Endothelial cell of umbilical vein (primary cell): ENCODE measurements at regions not wholly inside any gene's neighbourhood (a gene's known extent, or its start where the extent isn't known, plus 50 kb on each side); places are given as distances from the start of the nearest gene placed in this dataset.

Experiments used
- BruUV-seq: library from RNA; stranded (reverse); fragments of 400-500 nt; replicated peaks from 2 replicates; lab custom pipeline; 2021; lab: Mats Ljungman, UMichigan
- CTCF ChIA-PET: fragments of 300-600, 350-600 bp; sonication (Branson Sonifier 250); formaldehyde crosslinking; loops from one replicate; lab custom pipeline; 2021; ENCODE audit warnings: antibody characterized with exemption, inconsistent platforms; lab: Charles Lee
- POLR2A ChIA-PET: fragments of 300-600, 350-600 bp; sonication (Branson Sonifier 250); formaldehyde crosslinking; loops from one replicate; lab custom pipeline; 2021; ENCODE audit warnings: antibody characterized with exemption, inconsistent platforms; lab: Charles Lee
- DNase-seq: peaks from one replicate; pipeline ENCODE4 v3.0.0-alpha.2; 2011; ENCODE audit warnings: low read depth, low spot score
- FAIRE-seq: peaks from 2 replicates; lab custom pipeline; 2011; peaks lifted over from hg19 to GRCh38; lab: Jason Lieb, UNC
- H2AFZ ChIP-seq: 2 replicates; pipeline ENCODE4 v1.6.0; 2012; ENCODE audit warnings: low read depth, low read length, control low read depth, inconsistent platforms
- H3K27ac ChIP-seq: 2 replicates; pipeline ENCODE4 v1.5.1; 2011; ENCODE audit warnings: low read depth, mild to moderate bottlenecking, control low read depth, low read length, moderate library complexity; ENCODE audit not compliant: insufficient read depth
- H3K27me3 ChIP-seq, 2 experiments: 2 replicates each; pipeline versions ENCODE4 v1.6.0 to v1.6.1; 2011; ENCODE audit warnings: low read length in 2 of 2, mixed read lengths in 1 of 2; ENCODE audit not compliant: control insufficient read depth in 2 of 2, insufficient read depth in 2 of 2
- H3K36me3 ChIP-seq, 2 experiments: 2 replicates in 1 of 2; 3 replicates in 1 of 2; pipeline ENCODE4 v1.5.1; 2011; ENCODE audit warnings: low read length in 2 of 2, mild to moderate bottlenecking in 1 of 2, moderate library complexity in 1 of 2; ENCODE audit not compliant: control insufficient read depth in 2 of 2, insufficient read depth in 2 of 2; ENCODE audit errors: extremely low read depth in 1 of 2
- H3K4me1 ChIP-seq: 3 replicates; pipeline ENCODE4 v1.5.1; 2011; ENCODE audit warnings: mild to moderate bottlenecking, low read length; ENCODE audit not compliant: control insufficient read depth, insufficient read depth; ENCODE audit errors: extremely low read depth
- H3K4me2 ChIP-seq: 2 replicates; pipeline ENCODE4 v1.6.1; 2011; ENCODE audit warnings: low read length, control low read depth, mixed read lengths; ENCODE audit not compliant: insufficient read depth
- H3K4me3 ChIP-seq, 3 experiments: fragments of 200-600 bp in 1 of 3; sonication (generic), shearing (Covaris generic) in 1 of 3; replicated peaks in 1 of 3; 2 replicates each; pipeline ENCODE4 v1.5.1; 2011 to 2016; ENCODE audit warnings: control low read depth in 3 of 3, low read length in 3 of 3, mild to moderate bottlenecking in 2 of 3, inconsistent platforms in 1 of 3, low read depth in 1 of 3, moderate library complexity in 1 of 3; ENCODE audit not compliant: insufficient read depth in 1 of 3
- H3K79me2 ChIP-seq: 2 replicates; pipeline ENCODE4 v1.6.0; 2012; ENCODE audit warnings: low read length, inconsistent platforms; ENCODE audit not compliant: control insufficient read depth, insufficient read depth
- H3K9ac ChIP-seq: replicated peaks from 2 replicates; pipeline ENCODE3; 2011; ENCODE audit warnings: low read length, control low read depth; ENCODE audit not compliant: insufficient read depth; ENCODE audit errors: extremely low read depth
- H3K9me1 ChIP-seq: replicated peaks from 3 replicates; pipeline ENCODE4 v1.6.0; 2011; ENCODE audit warnings: mild to moderate bottlenecking, low read length; ENCODE audit not compliant: control insufficient read depth, insufficient read depth; ENCODE audit errors: extremely low read depth
- H3K9me3 ChIP-seq: replicated peaks from 2 replicates; pipeline ENCODE4 v1.5.1; 2012; ENCODE audit warnings: low read length, inconsistent platforms; ENCODE audit not compliant: control insufficient read depth, insufficient read depth
- H4K20me1 ChIP-seq: replicated peaks from 2 replicates; pipeline ENCODE3; 2011; ENCODE audit warnings: mild to moderate bottlenecking, low read length; ENCODE audit not compliant: control insufficient read depth, insufficient read depth; ENCODE audit errors: extremely low read depth
- CTCF ChIP-seq, 2 donors: IDR thresholded peaks; 1 replicate in 1 of 2; 2 replicates in 1 of 2; pipeline ENCODE4 v1.5.1; 2011; ENCODE audit warnings: low read length in 2 of 2, mild to moderate bottlenecking in 2 of 2, moderate library complexity in 2 of 2, control low read depth in 1 of 2, inconsistent platforms in 1 of 2, low read depth in 1 of 2; ENCODE audit not compliant: insufficient read depth in 1 of 2; ENCODE audit errors: extremely low read depth in 1 of 2
- EZH2 ChIP-seq: IDR thresholded peaks from 2 replicates; pipeline ENCODE4 v1.6.1; 2012; ENCODE audit warnings: borderline replicate concordance, low read depth, mild to moderate bottlenecking, moderate library complexity, low read length, inconsistent platforms; ENCODE audit not compliant: severe bottlenecking
- FOS ChIP-seq: IDR thresholded peaks from 2 replicates; pipeline ENCODE4 v1.6.1; 2011; ENCODE audit warnings: mild to moderate bottlenecking, low read length, moderate library complexity, borderline replicate concordance; ENCODE audit not compliant: insufficient read depth
- GATA2 ChIP-seq: IDR thresholded peaks from 2 replicates; pipeline ENCODE4 v1.7.0; 2011; ENCODE audit warnings: low read depth, mild to moderate bottlenecking, moderate library complexity, mixed read lengths, low read length; ENCODE audit not compliant: insufficient read length, insufficient read depth
- JUN ChIP-seq: IDR thresholded peaks from 2 replicates; pipeline ENCODE4 v1.6.1; 2011; ENCODE audit warnings: borderline replicate concordance, low read depth; ENCODE audit not compliant: insufficient read length, insufficient read depth
- MAX ChIP-seq: IDR thresholded peaks from 2 replicates; pipeline ENCODE4 v1.6.1; 2011; ENCODE audit not compliant: insufficient read depth, insufficient read length
- MYC ChIP-seq: IDR thresholded peaks from one replicate; pipeline ENCODE4 v1.6.1; 2011; ENCODE audit warnings: mild to moderate bottlenecking, low read depth, low read length
- POLR2A ChIP-seq: IDR thresholded peaks from 2 replicates; pipeline ENCODE4 v1.6.1; 2012; ENCODE audit warnings: low read depth, mild to moderate bottlenecking, control low read depth, low read length
- POLR2AphosphoS5 ChIP-seq: IDR thresholded peaks from 2 replicates; pipeline ENCODE4 v1.6.1; 2012; ENCODE audit warnings: low read depth, mild to moderate bottlenecking, control low read depth, low read length, moderate library complexity; ENCODE audit not compliant: insufficient read depth
- dilution Hi-C: fragments of 300-500 bp; cut with MboI; formaldehyde crosslinking; loops from one replicate; pipeline ENCODE4 v1.15.0; 2019; ENCODE audit warnings: low sequenced_read_pairs; ENCODE audit not compliant: extremely low pct_ligation_motif_present
- intact Hi-C: fragments of 100-400 bp; cut with micrococcal nuclease; formaldehyde crosslinking; loops from one replicate; pipeline ENCODE4 v1.10.0; 2022

GRCh38 chr6:81086991-81087390 is 665.5 kb downstream of the TENT5A start:
- no peak overlapping the region for H3K9ac ChIP-seq
- no peak for TF ChIP-seq GATA2
- no peak for TF ChIP-seq CTCF (IDR thresholded peaks at IDR 0.05; ENCODE audit: extremely low read depth in 1 of 2, insufficient read depth in 1 of 2, low read depth in 1 of 2, low read length in 2 of 2)
- TF ChIP-seq MAX, result no peak
- TF ChIP-seq POLR2AphosphoS5, result no peak
- no peak for TF ChIP-seq POLR2A
- dilution Hi-C loops, result no loop called here
- H3K4me1 ChIP-seq, result no peaks in the 10 kb centered on the region
- DNase-seq, result no peak
- intact Hi-C loops, result no loop called here
- FAIRE-seq, result no peak
- H4K20me1 ChIP-seq, result no peaks in the 10 kb centered on the region
- no peaks in the 10 kb centered on the region for H3K79me2 ChIP-seq
- H3K4me3 ChIP-seq, result no peak overlapping the region
- ChIA-PET POLR2A (no interaction called here), CTCF (no interaction called here)
- H3K27me3 ChIP-seq, result no peaks in the 10 kb centered on the region
- no peaks in the 10 kb centered on the region for H3K9me3 ChIP-seq
- no peak overlapping the region for H2AFZ ChIP-seq
- H3K9me1 ChIP-seq, result no peaks in the 10 kb centered on the region
- BruUV-seq, result no TSS peak
- H3K36me3 ChIP-seq, result no peaks in the 10 kb centered on the region
- H3K4me2 ChIP-seq, result no peak overlapping the region
- no peak overlapping the region for H3K27ac ChIP-seq

GRCh38 chr6:81085431-81085790 is 667.1 kb downstream of the TENT5A start:
- no peaks in the 10 kb centered on the region for H4K20me1 ChIP-seq
- dilution Hi-C loops, result no loop called here
- H3K9ac ChIP-seq, result no peak overlapping the region
- H3K9me3 ChIP-seq, result no peaks in the 10 kb centered on the region
- H3K4me2 ChIP-seq, result no peak overlapping the region
- H3K4me3 ChIP-seq, result no peak overlapping the region
- H3K27ac ChIP-seq, result no peak overlapping the region
- H3K9me1 ChIP-seq, result no peaks in the 10 kb centered on the region
- DNase-seq (no peak), FAIRE-seq (no peak)
- H3K27me3 ChIP-seq, result no peaks in the 10 kb centered on the region
- H3K36me3 ChIP-seq, result no peaks in the 10 kb centered on the region
- H2AFZ ChIP-seq, result no peak overlapping the region
- POLR2A ChIA-PET, result no interaction called here
- BruUV-seq, result no TSS peak
- H3K79me2 ChIP-seq, result no peaks in the 10 kb centered on the region
- CTCF ChIA-PET, result no interaction called here
- TF ChIP-seq MAX (no peak), POLR2A (no peak), POLR2AphosphoS5 (no peak), JUN (no peak), GATA2 (no peak), MYC (no peak), EZH2 (no peak), FOS (no peak), CTCF (IDR thresholded peaks at IDR 0.05; ENCODE audit: extremely low read depth in 1 of 2, insufficient read depth in 1 of 2, low read depth in 1 of 2, low read length in 2 of 2) (no peak)
- no peaks in the 10 kb centered on the region for H3K4me1 ChIP-seq
- intact Hi-C loops, result no loop called here
